Inferior parietal cortex (tissue), 1 donor: ENCODE measurements at regions not wholly inside any gene's neighbourhood (a gene's known extent, or its start where the extent isn't known, plus 50 kb on each side); places are given as distances from the start of the nearest gene placed in this dataset.
"Not testable (repeated sequence)": the region's sequence is repeated elsewhere in the genome, so short reads cannot be mapped to it uniquely, and the experiment has no call there.

ENCODE experiments used
- DNase-seq: peaks from one replicate; pipeline ENCODE4 v3.0.0-alpha.2; 2016; ENCODE audit errors: extremely low spot score

DNA sequence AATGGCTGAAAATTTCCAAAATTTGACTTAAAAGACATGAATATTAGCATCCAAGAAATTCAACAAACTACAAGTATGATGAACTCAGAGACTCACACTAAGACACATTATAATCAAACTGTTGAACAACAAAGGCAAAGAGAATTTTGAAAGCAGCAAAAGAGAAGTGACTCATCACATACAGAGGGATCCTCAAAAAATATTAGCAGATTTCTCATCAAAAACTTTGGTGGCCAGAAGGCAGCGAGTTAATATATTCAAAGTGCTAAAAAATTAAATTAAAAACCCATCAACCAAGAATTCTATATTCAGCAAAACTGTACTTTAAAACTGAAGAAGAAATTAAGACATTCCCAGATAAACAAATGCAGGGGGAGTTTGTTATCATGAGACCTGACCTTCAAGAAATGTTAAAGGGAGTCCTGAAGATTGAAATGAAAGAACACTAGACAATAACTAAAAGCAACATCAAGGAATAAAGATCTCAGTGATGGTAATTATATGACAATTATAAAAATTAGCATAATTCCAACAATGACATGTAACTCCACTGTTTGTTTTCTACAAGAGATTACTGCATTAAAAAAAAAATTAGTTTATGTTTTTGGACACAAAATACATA lies 150.0 kb downstream of the RNASET2 start:
- no peak for DNase-seq

DNA sequence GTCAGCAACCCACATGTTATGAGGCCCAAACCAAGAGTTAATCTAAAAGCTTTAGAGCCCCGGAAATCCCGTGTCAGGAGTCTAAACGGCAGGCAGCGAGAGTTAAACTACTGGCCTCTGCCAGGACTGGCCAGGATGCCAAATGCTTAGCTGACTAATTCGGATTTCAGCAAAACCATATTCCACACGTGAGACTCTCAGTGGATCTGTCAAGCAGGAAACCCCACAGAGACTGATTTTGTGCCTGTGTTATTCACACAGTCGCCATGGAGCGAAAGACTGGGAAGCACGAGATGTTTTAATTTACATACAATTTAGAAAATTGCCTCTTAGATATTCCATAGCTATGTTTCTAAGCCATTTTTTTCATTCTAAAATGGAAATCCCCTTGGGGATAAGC lies 152.9 kb downstream of the RNASET2 start:
- DNase-seq: no peak

DNA sequence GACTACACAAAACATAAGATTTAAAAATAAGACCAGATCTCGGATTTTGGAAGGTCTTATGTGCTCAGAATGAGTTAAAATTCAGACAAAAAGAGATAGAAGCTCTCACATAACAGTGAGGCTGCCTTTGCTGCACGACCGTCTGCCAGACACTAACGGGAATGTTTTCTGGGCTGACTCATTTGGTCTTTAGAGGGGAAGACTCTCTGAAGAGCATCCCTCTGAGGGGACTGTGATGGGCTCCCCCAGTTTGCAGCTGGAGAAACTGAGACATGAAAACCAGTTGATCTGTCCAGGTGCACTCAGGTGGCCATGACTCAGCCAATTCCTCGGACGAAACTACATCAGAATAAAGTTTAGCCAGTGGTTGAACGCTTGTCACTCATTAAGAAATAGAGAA lies 153.9 kb downstream of the RNASET2 start:
- no peak for DNase-seq

DNA sequence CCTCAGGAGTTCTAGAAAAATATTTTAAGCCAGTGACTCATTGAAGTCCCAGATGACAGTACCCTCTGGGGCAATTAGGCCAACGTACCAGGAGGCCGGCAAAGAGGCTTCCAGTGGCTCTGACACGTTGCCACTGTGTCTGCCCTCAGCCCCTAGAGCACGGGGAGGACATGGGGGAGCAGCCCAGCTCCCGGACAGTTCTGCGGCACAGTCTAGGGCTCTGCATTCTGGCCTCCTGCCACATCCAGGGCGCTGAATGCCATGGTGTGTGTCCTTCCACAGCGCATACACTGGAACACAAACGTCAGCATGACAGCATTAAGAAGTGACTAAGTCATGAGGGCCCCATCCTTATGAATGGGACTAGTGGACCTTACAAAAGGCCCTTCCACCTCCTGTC lies 156.2 kb downstream of the RNASET2 start:
- DNase-seq: no peak

DNA sequence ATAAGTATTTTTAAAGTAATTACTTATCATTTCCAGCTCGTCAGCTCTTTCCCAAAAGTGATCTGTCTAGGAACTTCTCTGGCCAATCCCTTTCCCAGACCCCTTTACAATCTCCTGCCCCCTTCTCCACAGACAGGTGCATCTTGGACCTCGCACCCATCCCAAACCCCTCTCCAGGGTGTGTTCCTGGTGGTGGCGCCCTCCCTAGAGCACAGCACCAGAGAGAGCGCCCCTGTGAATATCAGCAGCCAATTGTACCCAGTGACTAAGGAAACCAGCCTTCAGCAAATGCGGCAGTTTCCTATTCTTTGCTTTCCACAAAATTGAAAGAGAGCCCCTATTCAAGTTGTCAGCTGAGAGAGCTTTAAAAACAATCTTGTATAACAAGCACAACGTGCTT lies 157.7 kb downstream of the RNASET2 start:
- DNase-seq: peak; percentile 27

DNA sequence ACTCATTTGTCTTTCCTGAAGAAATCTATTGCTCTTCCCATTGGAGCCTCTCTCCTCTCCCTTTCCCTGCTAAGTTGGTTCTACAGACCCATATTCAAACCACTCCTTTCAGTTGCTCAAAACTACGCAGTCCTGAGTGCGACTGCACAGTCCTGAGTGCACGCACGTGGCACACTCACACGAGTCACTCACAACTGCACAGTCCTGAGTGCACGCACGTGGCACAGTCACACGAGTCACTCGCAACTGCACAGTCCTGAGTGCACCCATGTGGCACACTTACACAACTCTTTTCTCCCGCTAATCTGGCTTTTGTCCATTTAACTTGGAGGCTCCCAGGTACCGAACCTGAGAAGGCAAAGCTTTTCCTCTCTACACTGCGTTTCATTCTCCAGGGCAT lies 159.7 kb downstream of the RNASET2 start:
- no peak for DNase-seq

DNA sequence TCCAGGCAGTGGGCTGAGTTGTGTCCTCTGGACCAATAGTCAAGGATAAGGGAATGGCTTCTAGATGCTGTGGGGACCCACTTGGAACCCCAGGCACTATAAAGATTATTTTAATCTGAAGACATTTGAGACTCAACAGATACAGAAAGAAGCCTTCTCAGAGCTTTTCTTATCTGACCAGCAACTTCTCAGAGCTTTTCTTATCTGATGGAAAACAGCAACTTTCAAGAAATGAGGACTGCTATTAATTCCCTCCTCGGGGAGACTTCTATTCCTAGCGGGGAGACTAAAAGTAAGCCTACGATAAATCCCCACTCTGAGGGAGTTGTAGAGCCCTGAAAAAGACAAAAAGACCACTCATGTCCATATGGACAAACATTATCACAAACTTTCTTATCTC lies 160.5 kb downstream of the RNASET2 start:
- DNase-seq: no peak

DNA sequence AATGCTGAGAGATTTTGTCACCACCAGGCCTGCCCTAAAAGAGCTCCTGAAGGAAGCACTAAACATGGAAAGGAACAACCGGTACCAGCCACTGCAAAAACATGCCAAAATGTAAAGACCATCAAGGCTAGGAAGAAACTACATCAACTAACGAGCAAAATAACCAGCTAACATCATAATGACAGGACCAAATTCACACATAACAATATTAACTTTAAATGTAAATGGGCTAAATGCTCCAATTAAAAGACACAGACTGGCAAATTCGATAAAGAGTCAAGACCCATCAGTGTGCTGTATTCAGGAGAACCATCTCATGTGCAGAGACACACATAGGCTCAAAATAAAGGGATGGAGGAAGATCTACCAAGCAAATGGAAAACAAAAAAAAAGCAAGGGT lies 163.8 kb upstream of the RPS6KA2 start:
- not testable (repeated sequence) for DNase-seq

DNA sequence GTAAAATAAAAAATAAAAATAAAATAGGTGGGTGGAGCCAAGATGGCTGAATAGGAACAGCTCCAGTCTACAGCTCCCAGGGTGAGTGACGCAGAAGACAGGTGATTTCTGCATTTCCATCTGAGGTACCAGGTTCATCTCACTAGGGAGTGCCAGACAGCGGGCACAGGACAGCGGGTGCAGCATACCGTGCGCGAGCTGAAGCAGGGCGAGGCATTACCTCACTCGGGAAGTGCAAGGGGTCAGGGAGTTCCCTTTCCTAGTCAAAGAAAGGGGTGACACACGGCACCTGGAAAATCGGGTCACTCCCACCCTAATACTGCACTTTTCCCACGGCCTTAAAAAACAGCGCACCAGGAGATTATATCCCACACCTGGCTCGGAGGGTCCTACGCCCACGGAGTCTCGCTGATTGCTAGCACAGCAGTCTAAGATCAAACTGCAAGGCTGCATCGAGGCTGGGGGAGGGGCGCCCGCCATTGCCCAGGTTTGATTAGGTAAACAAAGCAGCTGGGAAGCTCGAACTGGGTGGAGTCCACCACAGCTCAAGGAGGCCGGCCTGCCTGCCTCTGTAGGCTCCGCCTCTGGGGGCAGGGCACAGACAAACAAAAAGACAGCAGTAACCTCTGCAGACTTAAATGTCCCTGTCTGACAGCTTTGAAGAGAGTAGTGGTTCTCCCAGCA lies 161.9 kb upstream of the RPS6KA2 start:
- not testable (repeated sequence) for DNase-seq

DNA sequence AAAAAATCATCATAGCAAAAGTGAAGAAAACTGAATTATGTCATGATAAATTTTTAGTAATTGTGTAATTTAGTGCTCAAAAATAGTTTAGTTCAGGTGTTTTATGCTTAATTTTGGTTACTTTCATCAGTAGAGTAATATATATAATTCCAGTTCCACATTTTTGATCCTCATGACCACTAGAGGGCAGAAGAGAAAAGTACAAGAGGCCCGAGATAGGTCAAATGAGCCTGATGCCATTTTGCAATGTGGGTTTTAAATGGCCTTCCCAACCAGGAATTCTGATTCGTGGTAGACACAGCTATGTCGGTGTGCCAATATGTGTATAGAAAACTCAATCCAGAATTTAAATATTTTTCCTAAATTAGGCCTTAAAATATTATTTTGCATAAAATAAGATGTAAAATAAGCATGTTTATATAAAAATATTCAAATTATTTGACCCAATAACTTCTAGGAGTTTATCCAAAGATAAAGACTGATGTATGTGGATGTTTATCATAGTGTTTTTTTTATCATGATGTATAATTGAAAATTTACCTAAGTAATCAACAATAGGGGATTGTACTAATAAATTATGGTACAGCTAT lies 159.7 kb upstream of the RPS6KA2 start:
- DNase-seq: peak; percentile 85

DNA sequence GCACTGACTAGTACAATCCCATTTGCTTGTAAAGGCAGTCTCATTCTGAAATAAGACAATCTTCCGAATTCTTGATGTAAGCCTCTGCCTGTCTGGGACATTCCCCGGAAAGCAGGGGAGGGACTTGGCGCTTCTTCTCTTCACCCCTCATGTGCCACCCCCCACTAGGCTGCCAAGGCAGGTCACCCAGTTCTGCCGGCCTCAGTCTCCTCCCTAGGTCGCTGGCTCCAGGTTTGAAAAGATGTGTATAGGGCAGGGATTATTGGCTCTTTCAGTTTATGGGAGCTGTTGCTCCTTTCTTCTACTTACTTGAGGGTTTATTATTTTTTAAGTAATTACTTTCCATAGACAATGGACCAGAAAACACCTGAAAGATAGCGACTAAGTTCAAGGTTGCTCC lies 158.1 kb upstream of the RPS6KA2 start:
- DNase-seq: no peak

DNA sequence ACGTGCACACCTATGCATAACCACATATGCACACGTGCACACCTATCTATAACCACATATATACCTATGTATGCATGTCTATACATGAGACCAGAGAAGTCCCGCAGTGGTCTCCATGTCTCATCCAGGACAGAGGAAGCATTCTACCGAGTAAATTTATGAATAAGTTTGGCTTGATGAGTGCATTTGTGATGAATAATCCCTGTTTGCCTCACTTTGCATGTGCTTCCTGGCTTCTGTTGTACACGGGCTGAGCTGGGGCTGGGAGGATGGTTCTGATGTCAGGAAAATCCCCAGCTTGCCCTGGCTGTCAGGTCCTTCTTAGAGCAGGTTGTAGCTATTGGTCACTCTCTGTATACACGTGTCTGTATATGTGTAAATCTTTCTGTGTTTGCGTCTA lies 157.6 kb upstream of the RPS6KA2 start:
- no peak for DNase-seq

DNA sequence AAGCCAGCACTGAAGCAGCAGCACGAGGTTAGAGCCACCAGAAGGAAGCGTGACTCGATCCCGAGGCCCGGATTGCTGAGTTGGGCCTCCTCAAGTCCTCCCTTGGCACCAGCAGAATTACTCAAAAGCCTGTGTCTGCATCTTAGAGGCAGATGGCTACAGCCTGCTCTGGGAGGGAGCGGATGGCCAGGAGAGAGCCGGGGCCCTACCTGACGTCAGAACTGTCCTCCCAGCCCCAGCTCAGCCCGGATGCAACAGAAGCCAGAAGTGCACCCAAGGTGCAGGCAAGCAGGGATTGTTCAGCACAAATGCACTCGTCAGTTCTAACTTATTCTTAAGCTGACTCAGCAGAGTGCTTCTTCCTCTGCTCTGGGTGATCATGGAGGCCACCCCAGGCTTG lies 155.5 kb upstream of the RPS6KA2 start:
- no peak for DNase-seq

DNA sequence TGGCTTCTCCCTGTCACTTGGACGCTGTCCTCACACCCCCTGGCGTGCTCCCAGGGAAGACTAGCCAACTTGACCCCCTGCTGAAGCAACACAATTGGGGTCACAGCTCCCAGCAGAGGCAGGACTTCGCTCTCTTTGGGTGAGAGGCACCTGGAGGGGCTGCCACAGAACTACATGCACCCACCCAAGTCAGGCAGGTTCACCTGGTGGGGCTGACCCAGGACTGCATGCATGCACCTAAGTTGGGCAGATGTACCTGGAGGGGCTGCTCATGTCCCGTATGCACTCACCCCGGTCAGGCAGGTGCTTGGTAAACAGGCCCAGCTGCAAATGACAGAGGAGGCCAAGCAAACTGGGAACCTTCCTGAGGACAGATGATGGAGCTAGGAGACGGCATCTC lies 154.3 kb upstream of the RPS6KA2 start:
- no peak for DNase-seq

DNA sequence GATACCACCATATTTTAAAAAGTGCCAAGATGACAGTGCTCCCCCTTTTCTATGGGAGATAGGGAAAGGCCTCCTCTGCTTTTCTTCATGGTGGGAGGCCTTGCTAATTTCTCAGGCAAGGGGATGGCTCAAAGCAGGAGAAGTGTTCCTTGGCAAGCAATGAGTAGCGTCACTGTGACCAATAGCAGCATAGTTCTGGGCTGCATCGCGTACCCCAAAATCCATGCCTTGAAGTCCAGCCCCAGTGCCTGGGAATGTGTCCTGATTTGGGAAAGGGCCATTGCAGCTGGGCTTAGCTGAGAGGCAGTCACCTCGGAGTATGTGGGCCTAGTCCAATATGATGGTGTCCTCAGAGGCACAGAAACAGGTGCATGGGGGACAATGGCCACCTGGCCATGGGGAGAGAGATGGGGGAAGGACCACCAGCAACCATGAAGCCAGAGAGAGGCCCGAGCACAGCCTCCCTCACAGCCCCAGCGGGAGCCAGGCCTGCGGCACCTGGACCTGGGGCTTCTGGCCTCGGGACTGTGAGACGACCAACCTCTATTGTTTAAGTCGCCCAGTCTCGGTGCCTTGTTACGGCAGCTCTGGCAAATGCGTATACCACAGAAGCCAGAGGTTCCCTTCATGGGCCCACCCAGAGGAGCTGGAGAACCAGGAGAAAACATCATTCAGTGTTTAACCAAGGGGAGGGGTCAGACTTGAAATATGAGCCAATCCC lies 153.1 kb upstream of the RPS6KA2 start:
- no peak for DNase-seq

DNA sequence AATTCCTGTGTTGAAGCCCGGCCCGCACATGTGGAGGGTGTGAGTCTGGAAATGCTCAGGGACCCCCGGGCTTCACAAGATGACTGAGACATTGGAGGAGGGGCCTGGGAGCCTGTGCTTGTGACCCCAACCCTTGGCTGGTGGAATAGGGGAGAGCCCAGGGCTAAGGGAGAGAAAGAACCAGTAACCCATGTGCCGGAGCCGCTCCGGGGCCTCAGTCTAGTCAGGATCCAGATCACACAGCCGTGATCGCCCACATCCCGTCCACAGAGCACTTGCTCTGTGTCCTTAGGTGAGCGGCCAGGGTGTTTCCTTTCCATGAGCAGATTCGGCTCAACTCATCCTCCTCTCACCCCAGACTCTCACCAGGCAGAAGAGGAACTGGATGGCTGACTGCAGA lies 152.3 kb upstream of the RPS6KA2 start:
- DNase-seq: no peak

DNA sequence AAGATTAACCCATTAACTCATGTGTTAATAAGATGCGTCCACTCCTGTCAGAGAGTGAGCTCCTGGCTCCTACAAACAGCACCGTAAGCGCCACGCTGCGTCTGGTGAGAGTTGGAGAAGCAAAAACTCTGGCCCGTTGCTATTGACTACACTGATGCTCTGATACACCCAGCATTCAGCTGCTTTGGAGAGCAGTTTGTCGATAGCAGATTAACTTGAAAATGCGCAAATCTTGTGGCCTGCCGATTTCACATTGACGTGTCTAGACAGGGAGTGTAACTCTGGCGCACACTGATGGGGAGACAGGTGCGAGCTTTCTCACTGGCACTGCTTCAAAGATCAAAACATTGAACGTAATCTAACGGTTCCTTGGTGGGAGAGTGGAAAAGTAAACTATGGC lies 151.7 kb upstream of the RPS6KA2 start:
- no peak for DNase-seq

DNA sequence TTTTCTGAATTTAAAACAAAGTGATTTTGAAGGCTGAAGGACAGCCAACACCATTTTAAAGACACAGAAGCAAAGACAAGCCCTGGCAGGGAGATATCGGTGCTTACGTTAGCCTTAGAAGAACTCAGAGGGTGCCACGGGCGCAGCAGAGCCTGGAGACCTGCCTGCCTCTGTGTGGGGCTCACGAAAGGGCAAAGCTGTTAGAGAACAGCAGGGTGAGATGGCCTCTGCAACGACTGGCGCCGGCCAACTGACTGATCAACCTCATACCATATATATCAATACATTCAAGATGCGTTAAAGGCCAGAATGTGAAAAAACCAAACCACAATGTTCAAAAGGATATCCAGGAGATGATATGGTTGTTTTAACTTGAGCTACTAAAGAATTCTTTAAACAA lies 151.0 kb upstream of the RPS6KA2 start:
- DNase-seq: no peak

DNA sequence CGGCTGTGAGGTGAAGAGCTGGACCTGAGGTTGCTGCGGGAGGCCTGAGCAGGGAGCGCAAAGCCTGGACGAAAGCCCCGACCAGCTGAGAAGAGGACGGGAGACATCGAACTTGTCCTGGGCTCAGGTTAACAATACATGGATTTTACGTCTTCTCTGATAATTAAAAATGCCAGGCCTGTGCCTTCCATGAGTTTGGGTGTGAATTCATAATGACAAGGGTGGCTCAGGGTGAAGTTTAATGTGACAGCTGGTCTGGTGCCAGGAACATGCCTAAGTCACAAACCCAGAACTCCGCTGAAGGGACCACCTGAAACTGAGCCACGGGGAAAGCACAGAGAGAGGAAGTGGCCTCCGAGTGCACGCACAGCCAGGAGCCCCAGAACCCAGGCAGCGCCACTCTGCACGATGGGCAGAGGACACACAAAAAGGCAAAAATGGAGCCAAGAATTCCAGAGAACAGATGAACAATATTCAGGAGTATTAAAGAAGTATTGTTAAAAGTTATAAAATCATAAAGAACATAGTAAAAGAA lies 150.1 kb upstream of the RPS6KA2 start:
- no peak for DNase-seq

DNA sequence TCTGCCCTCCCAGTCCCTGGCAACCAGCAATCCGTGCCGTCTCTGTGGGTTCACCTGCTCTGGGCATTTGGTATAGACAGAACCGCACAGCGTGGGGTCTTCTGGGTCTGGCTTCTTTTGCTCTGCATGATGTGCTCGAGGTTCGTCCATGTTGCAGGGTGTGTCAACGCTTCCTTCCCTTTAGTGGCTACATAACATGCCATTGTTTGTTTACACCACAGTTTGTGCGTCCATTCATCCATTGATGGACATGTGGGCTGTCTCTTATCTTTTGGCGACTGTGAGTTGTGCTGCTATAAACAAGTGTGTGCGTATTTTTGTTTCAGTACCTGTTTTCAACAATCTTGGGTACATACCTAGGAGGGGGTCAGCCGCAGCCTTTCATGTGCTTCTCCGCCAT lies 149.5 kb upstream of the RPS6KA2 start:
- DNase-seq: no peak

DNA sequence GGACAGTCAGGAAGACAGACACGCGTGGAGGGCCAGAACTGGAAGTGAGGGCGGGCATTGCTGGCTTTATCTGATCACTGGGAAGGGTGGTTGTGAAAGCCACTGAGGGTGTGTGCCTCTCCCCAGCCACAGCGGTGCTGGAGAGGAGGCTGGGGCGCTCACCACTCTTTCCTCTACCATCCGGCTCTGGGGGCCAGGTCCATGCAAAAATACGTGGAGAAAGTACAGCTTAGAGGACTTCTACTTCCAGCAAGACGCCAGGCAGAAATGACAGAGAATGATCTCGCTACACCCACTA lies 148.8 kb upstream of the RPS6KA2 start:
- no peak for DNase-seq

DNA sequence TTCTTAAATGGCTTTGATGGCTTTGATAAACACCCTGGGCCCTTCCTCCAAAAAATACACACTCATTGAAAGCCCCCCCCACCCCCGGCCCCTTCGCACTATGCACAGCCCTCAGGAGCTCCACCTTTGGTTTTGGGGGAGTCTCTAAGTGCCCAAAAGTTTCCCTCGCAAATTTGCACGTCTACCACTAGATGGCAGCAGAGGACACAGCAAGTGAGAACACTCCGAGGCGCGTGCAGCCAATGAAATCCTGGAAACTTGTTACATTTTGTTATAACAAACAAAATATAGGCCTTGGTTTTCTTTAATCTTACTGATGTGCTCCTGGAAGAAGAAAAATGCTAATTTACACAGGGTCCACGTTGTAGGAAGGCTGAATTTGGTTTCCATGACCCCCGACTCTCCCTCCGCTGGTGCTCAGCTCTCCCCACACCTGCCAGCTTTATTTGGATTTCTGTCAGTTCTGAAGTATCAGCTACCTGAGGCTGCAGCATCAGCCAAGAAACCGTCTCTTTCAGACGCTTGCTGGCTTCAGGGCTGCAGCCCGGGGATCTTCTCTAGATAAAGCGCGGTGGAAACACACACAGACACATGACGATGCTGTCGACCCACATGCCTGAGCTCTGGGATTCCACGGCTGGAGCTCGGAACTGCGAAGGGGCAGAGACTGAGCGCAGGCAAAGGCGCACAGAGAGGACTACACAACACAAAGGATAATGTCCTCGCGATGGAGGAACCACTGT lies 148.3 kb upstream of the RPS6KA2 start:
- DNase-seq: peak; percentile 92
